Caco-2 (cell line): ENCODE measurements at regions not wholly inside any gene's neighbourhood (a gene's known extent, or its start where the extent isn't known, plus 50 kb on each side); places are given as distances from the start of the nearest gene placed in this dataset.

Experiments used
- BruUV-seq: library from RNA; stranded (reverse); fragments of 400-500 nt; replicated peaks from 2 replicates; lab custom pipeline; 2021; lab: Mats Ljungman, UMichigan
- CTCF ChIA-PET: fragments of 300-600 bp; sonication (Branson Sonifier 250); formaldehyde crosslinking; loops from one replicate; lab custom pipeline; 2022; ENCODE audit warnings: antibody characterized with exemption; lab: Charles Lee
- POLR2A ChIA-PET: fragments of 300-600 bp; sonication (Branson Sonifier 250); formaldehyde crosslinking; loops from one replicate; lab custom pipeline; 2022; ENCODE audit warnings: antibody characterized with exemption; lab: Charles Lee
- DNase-seq, 2 experiments: peaks; one replicate each; pipeline versions ENCODE4 v3.0.0 to v3.0.0-alpha.2; 2020 to 2022
- H3K27me3 ChIP-seq: replicated peaks from 2 replicates; pipeline ENCODE4 v1.6.0; 2011; ENCODE audit warnings: low read length; ENCODE audit not compliant: control insufficient read depth, insufficient read depth
- H3K36me3 ChIP-seq: 2 replicates; pipeline ENCODE4 v1.5.1; 2011; ENCODE audit warnings: low read length; ENCODE audit not compliant: control insufficient read depth, insufficient read depth
- H3K4me1 ChIP-seq: fragments of 250-450 bp; sonication (Bioruptor Pico); 2 replicates; pipeline ENCODE4 v1.5.1; 2020; ENCODE audit warnings: mild to moderate bottlenecking
- H3K4me3 ChIP-seq: 2 replicates; pipeline ENCODE4 v1.5.1; 2011; ENCODE audit warnings: low read depth, mild to moderate bottlenecking, control low read depth, low read length
- H3K9me3 ChIP-seq: fragments of 250-450 bp; sonication (Bioruptor Pico); 2 replicates; pipeline ENCODE4 v1.5.1; 2020; ENCODE audit warnings: mild to moderate bottlenecking, moderate library complexity
- H3K27ac Mint-ChIP-seq: one replicate; pipeline ENCODE4 v1.8.0; 2022; ENCODE audit warnings: mixed read lengths; ENCODE audit not compliant: unreplicated experiment
- H3K27me3 Mint-ChIP-seq: one replicate; pipeline ENCODE4 v1.8.0; 2022; ENCODE audit warnings: mixed read lengths; ENCODE audit not compliant: insufficient read depth, unreplicated experiment
- H3K36me3 Mint-ChIP-seq: one replicate; pipeline ENCODE4 v1.8.0; 2022; ENCODE audit warnings: mild to moderate bottlenecking, mixed read lengths; ENCODE audit not compliant: insufficient read depth, unreplicated experiment
- H3K4me1 Mint-ChIP-seq: one replicate; pipeline ENCODE4 v1.8.0; 2022; ENCODE audit warnings: low read depth, mixed read lengths; ENCODE audit not compliant: unreplicated experiment
- H3K4me3 Mint-ChIP-seq: one replicate; pipeline ENCODE4 v1.8.0; 2022; ENCODE audit warnings: mild to moderate bottlenecking, moderate library complexity, mixed read lengths; ENCODE audit not compliant: unreplicated experiment
- H3K9me3 Mint-ChIP-seq: one replicate; pipeline ENCODE4 v1.8.0; 2022; ENCODE audit warnings: mixed read lengths; ENCODE audit not compliant: unreplicated experiment
- intact Hi-C: fragments of 100-400 bp; cut with micrococcal nuclease; formaldehyde crosslinking; loops from one replicate; pipeline ENCODE4 v1.10.0; 2022; ENCODE audit not compliant: unreplicated experiment
- TF ChIP-seq, protein P1 (sequence below), 2 experiments: fragments of 200-600 bp in 1 of 2; IDR thresholded peaks; 1 replicate in 1 of 2; 2 replicates in 1 of 2; pipeline versions ENCODE4 v1.5.1 to v1.8.0; 2011 to 2022; ENCODE audit warnings: antibody characterized with exemption in 1 of 2, control low read depth in 1 of 2, inconsistent platforms in 1 of 2, low read depth in 1 of 2, low read length in 1 of 2, mild to moderate bottlenecking in 1 of 2, moderate library complexity in 1 of 2; ENCODE audit not compliant: insufficient read depth in 1 of 2, severe bottlenecking in 1 of 2, unreplicated experiment in 1 of 2

DNA sequence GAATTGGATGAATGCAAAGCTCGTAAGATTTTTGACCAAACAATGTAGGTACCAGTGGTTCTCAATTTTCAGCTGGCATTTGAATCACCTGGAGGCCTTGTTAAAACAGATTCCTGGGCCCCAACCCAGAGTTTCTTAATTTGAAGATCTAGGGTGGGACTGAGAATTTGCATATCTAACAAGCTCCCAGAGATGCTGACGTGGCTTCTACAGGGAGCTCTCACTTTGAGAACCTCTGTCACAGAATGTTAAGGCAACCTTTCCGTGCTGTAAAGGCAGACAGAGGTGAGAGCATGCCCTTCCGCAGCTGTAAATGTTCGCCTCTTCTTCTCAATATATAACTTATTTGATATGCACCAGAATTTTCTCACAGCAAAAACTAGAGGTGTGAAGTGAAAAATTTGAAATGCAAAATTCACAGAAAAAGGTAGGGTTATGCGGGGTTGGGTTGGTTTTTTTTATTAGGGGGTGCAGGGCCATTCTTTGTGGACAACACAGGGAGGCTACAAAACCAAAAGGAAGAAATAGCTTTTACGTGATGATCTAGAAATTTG is 69.4 kb downstream of the BMP2 start:
- TF ChIP-seq, protein P1, sequence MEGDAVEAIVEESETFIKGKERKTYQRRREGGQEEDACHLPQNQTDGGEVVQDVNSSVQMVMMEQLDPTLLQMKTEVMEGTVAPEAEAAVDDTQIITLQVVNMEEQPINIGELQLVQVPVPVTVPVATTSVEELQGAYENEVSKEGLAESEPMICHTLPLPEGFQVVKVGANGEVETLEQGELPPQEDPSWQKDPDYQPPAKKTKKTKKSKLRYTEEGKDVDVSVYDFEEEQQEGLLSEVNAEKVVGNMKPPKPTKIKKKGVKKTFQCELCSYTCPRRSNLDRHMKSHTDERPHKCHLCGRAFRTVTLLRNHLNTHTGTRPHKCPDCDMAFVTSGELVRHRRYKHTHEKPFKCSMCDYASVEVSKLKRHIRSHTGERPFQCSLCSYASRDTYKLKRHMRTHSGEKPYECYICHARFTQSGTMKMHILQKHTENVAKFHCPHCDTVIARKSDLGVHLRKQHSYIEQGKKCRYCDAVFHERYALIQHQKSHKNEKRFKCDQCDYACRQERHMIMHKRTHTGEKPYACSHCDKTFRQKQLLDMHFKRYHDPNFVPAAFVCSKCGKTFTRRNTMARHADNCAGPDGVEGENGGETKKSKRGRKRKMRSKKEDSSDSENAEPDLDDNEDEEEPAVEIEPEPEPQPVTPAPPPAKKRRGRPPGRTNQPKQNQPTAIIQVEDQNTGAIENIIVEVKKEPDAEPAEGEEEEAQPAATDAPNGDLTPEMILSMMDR (IDR thresholded peaks at IDR 0.05; ENCODE audit: insufficient read depth in 1 of 2, low read depth in 1 of 2, low read length in 1 of 2, severe bottlenecking in 1 of 2, unreplicated experiment in 1 of 2), result no peak
- Mint-ChIP-seq H3K4me3 (no peak overlapping the region), H3K36me3 (no peaks in the 10 kb centered on the region), H3K9me3 (no peaks in the 10 kb centered on the region), H3K4me1 (no peaks in the 10 kb centered on the region), H3K27me3 (peaks cover under 1% of the 10 kb centered on the region), H3K27ac (no peak overlapping the region)
- Histone ChIP-seq H3K4me1 (no peaks in the 10 kb centered on the region), H3K4me3 (no peak overlapping the region), H3K36me3 (no peaks in the 10 kb centered on the region), H3K9me3 (no peaks in the 10 kb centered on the region), H3K27me3 (no peaks in the 10 kb centered on the region)
- intact Hi-C loops, result no loop called here
- POLR2A ChIA-PET, result no interaction called here
- no peak for DNase-seq
- CTCF ChIA-PET, result interaction anchor here (0.5 kb wide), 1 partner anchor 259 kb away, joined by 4 read pairs; no protein-coding TSS in a partner anchor
- no TSS peak for BruUV-seq

DNA sequence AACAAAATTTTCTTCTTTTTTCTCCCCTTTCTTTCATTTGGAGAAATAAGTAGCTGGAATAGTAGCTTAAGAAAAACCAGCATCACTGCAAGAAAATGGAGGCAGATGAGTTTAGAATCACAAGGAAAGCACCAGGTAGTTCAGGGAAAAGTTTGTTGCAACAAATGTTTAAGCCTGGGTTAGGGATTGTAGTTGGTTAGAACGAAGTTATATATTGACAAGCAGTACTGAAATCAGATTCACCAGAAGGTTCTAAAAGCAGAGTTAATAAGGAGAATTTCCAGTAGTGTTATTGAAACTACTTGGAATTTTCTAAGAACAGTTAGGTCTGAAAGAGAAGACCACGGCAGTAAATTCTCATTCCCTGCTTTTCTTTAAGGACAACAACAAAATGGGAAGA is 70.2 kb downstream of the BMP2 start:
- Histone ChIP-seq H3K4me3 (no peak overlapping the region), H3K9me3 (no peaks in the 10 kb centered on the region), H3K36me3 (no peaks in the 10 kb centered on the region), H3K4me1 (no peaks in the 10 kb centered on the region), H3K27me3 (no peaks in the 10 kb centered on the region)
- DNase-seq, result no peak
- Mint-ChIP-seq H3K27ac (no peak overlapping the region), H3K4me1 (no peaks in the 10 kb centered on the region), H3K4me3 (no peak overlapping the region), H3K27me3 (peaks cover 2% of the 10 kb centered on the region), H3K9me3 (no peaks in the 10 kb centered on the region), H3K36me3 (no peaks in the 10 kb centered on the region)
- intact Hi-C loops, result no loop called here
- BruUV-seq, result no TSS peak
- TF ChIP-seq, protein P1 (IDR thresholded peaks at IDR 0.05; ENCODE audit: insufficient read depth in 1 of 2, low read depth in 1 of 2, low read length in 1 of 2, severe bottlenecking in 1 of 2, unreplicated experiment in 1 of 2), result no peak
- ChIA-PET CTCF (no interaction called here), POLR2A (no interaction called here)

DNA sequence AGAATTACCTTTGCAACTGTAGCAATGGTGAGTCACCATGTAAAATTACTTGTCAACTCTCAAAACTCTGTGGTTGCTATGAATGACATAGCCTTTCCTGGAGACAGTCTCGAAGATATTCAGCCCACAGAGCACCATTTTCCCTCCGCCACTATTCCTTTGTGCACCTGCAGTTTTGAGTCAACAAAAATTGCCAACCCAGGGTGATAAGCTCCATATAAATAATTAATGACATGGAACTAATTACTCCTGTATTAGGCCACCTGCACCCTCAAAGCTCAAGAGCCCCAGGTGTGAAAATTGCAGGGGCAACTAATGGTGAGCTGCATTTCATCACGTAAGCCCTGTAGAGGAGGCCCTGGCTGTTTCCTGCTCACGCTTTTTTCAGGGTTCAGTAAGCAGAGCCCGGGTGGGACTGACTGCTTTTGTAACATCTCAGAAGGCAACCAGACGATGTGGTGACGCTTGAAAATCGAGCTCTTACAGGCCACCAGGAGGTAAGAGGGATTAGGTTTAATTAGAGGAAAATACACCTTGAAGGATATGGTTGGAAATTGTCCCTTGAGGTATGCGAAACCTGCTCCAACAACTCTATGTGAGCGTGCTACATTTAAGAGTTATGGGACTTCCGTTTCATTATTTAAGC is 70.8 kb downstream of the BMP2 start:
- no peaks in the 10 kb centered on the region for H3K4me1 ChIP-seq
- TF ChIP-seq, protein P1 (IDR thresholded peaks at IDR 0.05; ENCODE audit: insufficient read depth in 1 of 2, low read depth in 1 of 2, low read length in 1 of 2, severe bottlenecking in 1 of 2, unreplicated experiment in 1 of 2), result no peak
- H3K9me3 ChIP-seq, result no peaks in the 10 kb centered on the region
- no peak for DNase-seq
- ChIA-PET POLR2A (no interaction called here), CTCF (no interaction called here)
- intact Hi-C loops, result no loop called here
- H3K36me3 Mint-ChIP-seq, result no peaks in the 10 kb centered on the region
- H3K27me3 Mint-ChIP-seq, result peaks cover 2% of the 10 kb centered on the region
- H3K9me3 Mint-ChIP-seq, result no peaks in the 10 kb centered on the region
- H3K4me3 Mint-ChIP-seq, result no peak overlapping the region
- no peaks in the 10 kb centered on the region for H3K4me1 Mint-ChIP-seq
- BruUV-seq, result no TSS peak
- no peaks in the 10 kb centered on the region for H3K27me3 ChIP-seq
- no peaks in the 10 kb centered on the region for H3K36me3 ChIP-seq
- H3K27ac Mint-ChIP-seq, result no peak overlapping the region
- no peak overlapping the region for H3K4me3 ChIP-seq
